ENCODE measurements at regions not wholly inside any gene's neighbourhood (a gene's known extent, or its start where the extent isn't known, plus 50 kb on each side); places are given as distances from the start of the nearest gene placed in this dataset.
A peak's percentile ranks its signal among the peaks of the same experiment; 100 is the strongest.

- Histone ChIP-seq H3K23ac (ENCODE audit: low read depth, low read length, poor library complexity) (no peak overlapping the region), H3K4me3 (ENCODE audit: low read length in 2 of 2) (no peak overlapping the region), H2BK120ac (ENCODE audit: low read depth, low read length) (no peak overlapping the region), H3K14ac (ENCODE audit: low read length) (no peak overlapping the region), H2AFZ (ENCODE audit: low read length) (no peak overlapping the region), H2BK5ac (ENCODE audit: low read length) (no peak overlapping the region), H2BK15ac (ENCODE audit: low read length) (no peak overlapping the region), H2BK12ac (ENCODE audit: low read length) (no peak overlapping the region), H3K18ac (ENCODE audit: low read length) (no peak overlapping the region), H4K8ac (ENCODE audit: low read depth, low read length) (no peak overlapping the region), H3K79me1 (ENCODE audit: low read depth, low read length) (no peaks in the 10 kb centered on the region), H3K36me3 (replicated peaks in 1 of 2; ENCODE audit: control insufficient read depth in 2 of 2, insufficient read depth in 2 of 2, low read length in 2 of 2) (no peaks in the 10 kb centered on the region), H3K9me3 (replicated peaks in 1 of 2; ENCODE audit: control insufficient read depth in 2 of 2, insufficient read depth in 1 of 2, low read depth in 1 of 2, low read length in 2 of 2) (no peaks in the 10 kb centered on the region), H4K91ac (ENCODE audit: low read depth, low read length, poor library complexity) (no peak overlapping the region), H3K27me3 (ENCODE audit: control insufficient read depth in 3 of 3, insufficient read depth in 3 of 3, low read depth in 1 of 3, low read length in 3 of 3) (no peaks in the 10 kb centered on the region), H2AK5ac (ENCODE audit: low read depth, low read length) (no peak overlapping the region), H3K27ac (replicated peaks; ENCODE audit: low read length) (no peak overlapping the region), H3K4me2 (ENCODE audit: insufficient read depth, low read length, poor library complexity, severe bottlenecking) (no peak overlapping the region), H3K4ac (ENCODE audit: low read length) (no peak overlapping the region), H3K4me1 (ENCODE audit: control insufficient read depth in 2 of 2, insufficient read depth in 1 of 2, low read depth in 1 of 2, low read length in 2 of 2) (no peaks in the 10 kb centered on the region), H3K9ac (ENCODE audit: low read depth, low read length, poor library complexity) (no peak overlapping the region)
- no CpG with 5 or more reads among the region's 1 CpG for WGBS, 2 donors (ENCODE audit: extremely low coverage in 2 of 2, insufficient read length in 2 of 2, insufficient replicate concordance in 1 of 2)
- DNase-seq (ENCODE audit: low spot score) = no peak
Observed at GRCh38 chr12:84308211-84308610, 604.4 kb downstream of the SLC6A15 start.

- Histone ChIP-seq H3K4me1 (ENCODE audit: control insufficient read depth in 2 of 2, insufficient read depth in 1 of 2, low read depth in 1 of 2, low read length in 2 of 2) (no peaks in the 10 kb centered on the region), H2AFZ (ENCODE audit: low read length) (peak overlapping the region; percentile 18), H3K9me3 (replicated peaks in 1 of 2; ENCODE audit: control insufficient read depth in 2 of 2, insufficient read depth in 1 of 2, low read depth in 1 of 2, low read length in 2 of 2) (no peaks in the 10 kb centered on the region), H3K36me3 (replicated peaks in 1 of 2; ENCODE audit: control insufficient read depth in 2 of 2, insufficient read depth in 2 of 2, low read length in 2 of 2) (no peaks in the 10 kb centered on the region), H2BK15ac (ENCODE audit: low read length) (no peak overlapping the region), H3K9ac (ENCODE audit: low read depth, low read length, poor library complexity) (no peak overlapping the region), H3K18ac (ENCODE audit: low read length) (no peak overlapping the region), H3K4me2 (ENCODE audit: insufficient read depth, low read length, poor library complexity, severe bottlenecking) (no peak overlapping the region), H2AK5ac (ENCODE audit: low read depth, low read length) (no peak overlapping the region), H2BK12ac (ENCODE audit: low read length) (no peak overlapping the region), H3K4me3 (ENCODE audit: low read length in 2 of 2) (no peak overlapping the region), H3K4ac (ENCODE audit: low read length) (no peak overlapping the region), H3K14ac (ENCODE audit: low read length) (no peak overlapping the region), H3K79me1 (ENCODE audit: low read depth, low read length) (no peaks in the 10 kb centered on the region), H3K27ac (replicated peaks; ENCODE audit: low read length) (no peak overlapping the region), H2BK120ac (ENCODE audit: low read depth, low read length) (no peak overlapping the region), H4K8ac (ENCODE audit: low read depth, low read length) (no peak overlapping the region), H2BK5ac (ENCODE audit: low read length) (no peak overlapping the region), H4K91ac (ENCODE audit: low read depth, low read length, poor library complexity) (no peak overlapping the region), H3K27me3 (ENCODE audit: control insufficient read depth in 3 of 3, insufficient read depth in 3 of 3, low read depth in 1 of 3, low read length in 3 of 3) (no peaks in the 10 kb centered on the region), H3K23ac (ENCODE audit: low read depth, low read length, poor library complexity) (no peak overlapping the region)
- DNase-seq (ENCODE audit: low spot score) = no peak
- no CpG with 5 or more reads among the region's 3 CpGs for WGBS, 2 donors (ENCODE audit: extremely low coverage in 2 of 2, insufficient read length in 2 of 2, insufficient replicate concordance in 1 of 2)
Observed at GRCh38 chr12:84305144-84305543, 607.5 kb downstream of the SLC6A15 start.

- no peak overlapping the region for H2BK120ac ChIP-seq (ENCODE audit: low read depth, low read length)
- H3K36me3 ChIP-seq (replicated peaks in 1 of 2; ENCODE audit: control insufficient read depth in 2 of 2, insufficient read depth in 2 of 2, low read length in 2 of 2) = no peaks in the 10 kb centered on the region
- no peaks in the 10 kb centered on the region for H3K27me3 ChIP-seq (ENCODE audit: control insufficient read depth in 3 of 3, insufficient read depth in 3 of 3, low read depth in 1 of 3, low read length in 3 of 3)
- H3K4me3 ChIP-seq (ENCODE audit: low read length in 2 of 2) = no peak overlapping the region
- H3K27ac ChIP-seq (replicated peaks; ENCODE audit: low read length) = no peak overlapping the region
- no peak overlapping the region for H2BK12ac ChIP-seq (ENCODE audit: low read length)
- H3K4me2 ChIP-seq (ENCODE audit: insufficient read depth, low read length, poor library complexity, severe bottlenecking) = no peak overlapping the region
- H4K91ac ChIP-seq (ENCODE audit: low read depth, low read length, poor library complexity) = no peak overlapping the region
- no peak for DNase-seq (ENCODE audit: low spot score)
- H3K18ac ChIP-seq (ENCODE audit: low read length) = no peak overlapping the region
- H2BK5ac ChIP-seq (ENCODE audit: low read length) = no peak overlapping the region
- H3K79me1 ChIP-seq (ENCODE audit: low read depth, low read length) = no peaks in the 10 kb centered on the region
- no peak overlapping the region for H4K8ac ChIP-seq (ENCODE audit: low read depth, low read length)
- H3K4me1 ChIP-seq (ENCODE audit: control insufficient read depth in 2 of 2, insufficient read depth in 1 of 2, low read depth in 1 of 2, low read length in 2 of 2) = no peaks in the 10 kb centered on the region
- H3K4ac ChIP-seq (ENCODE audit: low read length) = no peak overlapping the region
- H3K9ac ChIP-seq (ENCODE audit: low read depth, low read length, poor library complexity) = no peak overlapping the region
- no peak overlapping the region for H2AK5ac ChIP-seq (ENCODE audit: low read depth, low read length)
- H2BK15ac ChIP-seq (ENCODE audit: low read length) = no peak overlapping the region
- WGBS, 2 donors (ENCODE audit: extremely low coverage in 2 of 2, insufficient read length in 2 of 2, insufficient replicate concordance in 1 of 2) = no CpG with 5 or more reads among the region's 2 CpGs
- no peak overlapping the region for H3K14ac ChIP-seq (ENCODE audit: low read length)
- no peaks in the 10 kb centered on the region for H3K9me3 ChIP-seq (replicated peaks in 1 of 2; ENCODE audit: control insufficient read depth in 2 of 2, insufficient read depth in 1 of 2, low read depth in 1 of 2, low read length in 2 of 2)
- no peak overlapping the region for H2AFZ ChIP-seq (ENCODE audit: low read length)
- H3K23ac ChIP-seq (ENCODE audit: low read depth, low read length, poor library complexity) = no peak overlapping the region
Observed at GRCh38 chr12:84294246-84294645, 618.4 kb downstream of the SLC6A15 start.

GRCh38 chr12:84290168-84290567 lies 622.4 kb downstream of the SLC6A15 start:
- H2AK5ac ChIP-seq (ENCODE audit: low read depth, low read length) = no peak overlapping the region
- H3K79me1 ChIP-seq (ENCODE audit: low read depth, low read length) = no peaks in the 10 kb centered on the region
- no peak overlapping the region for H3K14ac ChIP-seq (ENCODE audit: low read length)
- H3K23ac ChIP-seq (ENCODE audit: low read depth, low read length, poor library complexity) = no peak overlapping the region
- no peak overlapping the region for H2BK120ac ChIP-seq (ENCODE audit: low read depth, low read length)
- no peak overlapping the region for H3K9ac ChIP-seq (ENCODE audit: low read depth, low read length, poor library complexity)
- H3K4ac ChIP-seq (ENCODE audit: low read length) = no peak overlapping the region
- H4K8ac ChIP-seq (ENCODE audit: low read depth, low read length) = no peak overlapping the region
- H2BK12ac ChIP-seq (ENCODE audit: low read length) = no peak overlapping the region
- no peak overlapping the region for H2AFZ ChIP-seq (ENCODE audit: low read length)
- H3K36me3 ChIP-seq (replicated peaks in 1 of 2; ENCODE audit: control insufficient read depth in 2 of 2, insufficient read depth in 2 of 2, low read length in 2 of 2) = no peaks in the 10 kb centered on the region
- H3K4me1 ChIP-seq (ENCODE audit: control insufficient read depth in 2 of 2, insufficient read depth in 1 of 2, low read depth in 1 of 2, low read length in 2 of 2) = no peaks in the 10 kb centered on the region
- H3K27ac ChIP-seq (replicated peaks; ENCODE audit: low read length) = no peak overlapping the region
- no peak overlapping the region for H2BK5ac ChIP-seq (ENCODE audit: low read length)
- no peak for DNase-seq (ENCODE audit: low spot score)
- H3K9me3 ChIP-seq (replicated peaks in 1 of 2; ENCODE audit: control insufficient read depth in 2 of 2, insufficient read depth in 1 of 2, low read depth in 1 of 2, low read length in 2 of 2) = no peaks in the 10 kb centered on the region
- no peak overlapping the region for H2BK15ac ChIP-seq (ENCODE audit: low read length)
- no peak overlapping the region for H3K18ac ChIP-seq (ENCODE audit: low read length)
- no peak overlapping the region for H4K91ac ChIP-seq (ENCODE audit: low read depth, low read length, poor library complexity)
- no peaks in the 10 kb centered on the region for H3K27me3 ChIP-seq (ENCODE audit: control insufficient read depth in 3 of 3, insufficient read depth in 3 of 3, low read depth in 1 of 3, low read length in 3 of 3)
- H3K4me3 ChIP-seq (ENCODE audit: low read length in 2 of 2) = no peak overlapping the region
- H3K4me2 ChIP-seq (ENCODE audit: insufficient read depth, low read length, poor library complexity, severe bottlenecking) = no peak overlapping the region

Data from neuronal stem cell (in vitro differentiated cells).